H1 (cell line): ENCODE measurements at regions not wholly inside any gene's neighbourhood (a gene's known extent, or its start where the extent isn't known, plus 50 kb on each side); places are given as distances from the start of the nearest gene placed in this dataset.

Experiments used
- EP300 ChIP-seq, 2 experiments: IDR thresholded peaks; 1 replicate in 1 of 2; 2 replicates in 1 of 2; pipeline ENCODE4 v1.6.1; 2011 to 2012; ENCODE audit warnings: low read depth in 2 of 2, low read length in 2 of 2, mild to moderate bottlenecking in 2 of 2, borderline replicate concordance in 1 of 2, inconsistent platforms in 1 of 2, moderate library complexity in 1 of 2
- EZH2 ChIP-seq: fragments of 200-600 bp; sonication (generic); IDR thresholded peaks from 2 replicates; pipeline ENCODE4 v1.7.1; 2012; ENCODE audit warnings: low read depth, mild to moderate bottlenecking, moderate library complexity, low read length, inconsistent platforms; ENCODE audit not compliant: severe bottlenecking
- GABPA ChIP-seq: IDR thresholded peaks from 2 replicates; pipeline ENCODE4 v1.6.1; 2011; ENCODE audit warnings: mild to moderate bottlenecking, low read length, moderate library complexity, borderline replicate concordance; ENCODE audit not compliant: insufficient read depth
- POLR2A ChIP-seq, 2 experiments: IDR thresholded peaks; 1 replicate in 1 of 2; 2 replicates in 1 of 2; pipeline ENCODE4 v1.6.1; 2011; ENCODE audit warnings: low read depth in 2 of 2, low read length in 2 of 2, mild to moderate bottlenecking in 2 of 2; ENCODE audit errors: control extremely low read depth in 1 of 2
- SIN3A ChIP-seq, 2 experiments: IDR thresholded peaks in 1 of 2; conservative IDR thresholded peaks in 1 of 2; 2 replicates each; pipeline ENCODE4 v1.6.1; 2011 to 2012; ENCODE audit warnings: low read length in 2 of 2, improper control_type of control experiment in 1 of 2, low read depth in 1 of 2, mild to moderate bottlenecking in 1 of 2
- TF ChIP-seq, protein P1 (sequence below), 3 experiments: IDR thresholded peaks; 1 replicate in 2 of 3; 2 replicates in 1 of 3; pipeline versions ENCODE4 v1.5.1 to v1.6.1; 2011; ENCODE audit warnings: low read length in 3 of 3, mild to moderate bottlenecking in 3 of 3, inconsistent platforms in 2 of 3, low read depth in 1 of 3, moderate library complexity in 1 of 3; ENCODE audit not compliant: insufficient read depth in 1 of 3; ENCODE audit errors: control extremely low read depth in 1 of 3
- TF ChIP-seq, protein P2 (sequence below): IDR thresholded peaks from 2 replicates; pipeline ENCODE4 v1.6.1; 2011; ENCODE audit warnings: low read depth, mild to moderate bottlenecking, low read length; ENCODE audit not compliant: insufficient read depth

- TF ChIP-seq POLR2A (IDR thresholded peaks at IDR 0.05; ENCODE audit: control extremely low read depth in 1 of 2, low read depth in 2 of 2, low read length in 2 of 2) (no peak), EZH2 (no peak), EP300 (IDR thresholded peaks at IDR 0.05; ENCODE audit: borderline replicate concordance in 1 of 2, low read depth in 2 of 2, low read length in 2 of 2) (no peak), GABPA (no peak), SIN3A (conservative IDR thresholded peaks at IDR 0.05 in 1 of 2, IDR thresholded peaks at IDR 0.05 in 1 of 2; ENCODE audit: low read depth in 1 of 2, low read length in 2 of 2) (no peak)
- TF ChIP-seq, protein P1, sequence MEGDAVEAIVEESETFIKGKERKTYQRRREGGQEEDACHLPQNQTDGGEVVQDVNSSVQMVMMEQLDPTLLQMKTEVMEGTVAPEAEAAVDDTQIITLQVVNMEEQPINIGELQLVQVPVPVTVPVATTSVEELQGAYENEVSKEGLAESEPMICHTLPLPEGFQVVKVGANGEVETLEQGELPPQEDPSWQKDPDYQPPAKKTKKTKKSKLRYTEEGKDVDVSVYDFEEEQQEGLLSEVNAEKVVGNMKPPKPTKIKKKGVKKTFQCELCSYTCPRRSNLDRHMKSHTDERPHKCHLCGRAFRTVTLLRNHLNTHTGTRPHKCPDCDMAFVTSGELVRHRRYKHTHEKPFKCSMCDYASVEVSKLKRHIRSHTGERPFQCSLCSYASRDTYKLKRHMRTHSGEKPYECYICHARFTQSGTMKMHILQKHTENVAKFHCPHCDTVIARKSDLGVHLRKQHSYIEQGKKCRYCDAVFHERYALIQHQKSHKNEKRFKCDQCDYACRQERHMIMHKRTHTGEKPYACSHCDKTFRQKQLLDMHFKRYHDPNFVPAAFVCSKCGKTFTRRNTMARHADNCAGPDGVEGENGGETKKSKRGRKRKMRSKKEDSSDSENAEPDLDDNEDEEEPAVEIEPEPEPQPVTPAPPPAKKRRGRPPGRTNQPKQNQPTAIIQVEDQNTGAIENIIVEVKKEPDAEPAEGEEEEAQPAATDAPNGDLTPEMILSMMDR (IDR thresholded peaks at IDR 0.05; ENCODE audit: control extremely low read depth in 1 of 3, insufficient read depth in 1 of 3, low read depth in 1 of 3, low read length in 3 of 3), result no peak
- TF ChIP-seq, protein P2, sequence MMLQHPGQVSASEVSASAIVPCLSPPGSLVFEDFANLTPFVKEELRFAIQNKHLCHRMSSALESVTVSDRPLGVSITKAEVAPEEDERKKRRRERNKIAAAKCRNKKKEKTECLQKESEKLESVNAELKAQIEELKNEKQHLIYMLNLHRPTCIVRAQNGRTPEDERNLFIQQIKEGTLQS, result no peak
Measured at GRCh38 chr4:103324811-103325210, 126.7 kb upstream of the CENPE start.
